Naive thymus-derived CD4-positive, alpha-beta T cell (primary cell): ENCODE measurements at regions not wholly inside any gene's neighbourhood (a gene's known extent, or its start where the extent isn't known, plus 50 kb on each side); places are given as distances from the start of the nearest gene placed in this dataset.

Experiments
- ATAC-seq: fragments of 150-1000 bp; cut with Tn5 transposase; 2 replicates; pipeline ENCODE4 v1.10.0; 2021; ENCODE audit warnings: mild to moderate bottlenecking, moderate library complexity
- CTCF ChIA-PET: fragments of 350-600 bp; sonication (Branson Sonifier 250); formaldehyde crosslinking; loops from one replicate; lab custom pipeline; 2021; ENCODE audit warnings: antibody characterized with exemption; lab: Charles Lee
- POLR2A ChIA-PET: fragments of 350-600 bp; sonication (Branson Sonifier 250); formaldehyde crosslinking; loops from one replicate; lab custom pipeline; 2021; ENCODE audit warnings: antibody characterized with exemption, inconsistent platforms; lab: Charles Lee
- DNase-seq, 9 donors: peaks; one replicate each; pipeline versions ENCODE4 v3.0.0 to v3.0.0-alpha.2; 2020 to 2022; ENCODE audit warnings: mixed read lengths in 1 of 9
- H3K27ac ChIP-seq: one replicate; pipeline ENCODE4 v1.7.0; 2013; ENCODE audit warnings: mild to moderate bottlenecking, low read depth, low read length, moderate library complexity
- H3K27me3 ChIP-seq, 2 donors: one replicate each; pipeline ENCODE4 v1.7.0; 2013; ENCODE audit warnings: low read length in 2 of 2, mild to moderate bottlenecking in 2 of 2, moderate library complexity in 2 of 2; ENCODE audit not compliant: control insufficient read depth in 2 of 2, insufficient read depth in 2 of 2
- H3K36me3 ChIP-seq, 3 experiments: 1 replicate in 2 of 3; 2 replicates in 1 of 3; pipeline ENCODE4 v1.7.0; 2013; ENCODE audit warnings: low read length in 3 of 3, mild to moderate bottlenecking in 3 of 3, moderate library complexity in 1 of 3; ENCODE audit not compliant: insufficient read depth in 3 of 3, control insufficient read depth in 2 of 3
- H3K4me1 ChIP-seq, 2 donors: one replicate each; pipeline ENCODE4 v1.7.0; 2013; ENCODE audit warnings: low read length in 2 of 2, mild to moderate bottlenecking in 2 of 2, moderate library complexity in 1 of 2; ENCODE audit not compliant: control insufficient read depth in 2 of 2, insufficient read depth in 2 of 2
- H3K4me3 ChIP-seq: 2 replicates; pipeline ENCODE4 v1.7.0; 2013; ENCODE audit warnings: mild to moderate bottlenecking, low read length
- H3K9me3 ChIP-seq, 3 experiments: 1 replicate in 2 of 3; 2 replicates in 1 of 3; pipeline ENCODE4 v1.7.0; 2013; ENCODE audit warnings: low read length in 3 of 3; ENCODE audit not compliant: control insufficient read depth in 2 of 3
- H3K27ac Mint-ChIP-seq, 9 donors: one replicate each; pipeline ENCODE4 v1.8.0; 2020 to 2022; ENCODE audit warnings: mixed read lengths in 9 of 9, mild to moderate bottlenecking in 8 of 9, moderate library complexity in 5 of 9, inconsistent platforms in 2 of 9
- H3K27me3 Mint-ChIP-seq, 5 donors: one replicate each; pipeline ENCODE4 v1.8.0; 2021 to 2022; ENCODE audit warnings: mixed read lengths in 5 of 5, mild to moderate bottlenecking in 1 of 5
- H3K36me3 Mint-ChIP-seq, 5 donors: one replicate each; pipeline ENCODE4 v1.8.0; 2020 to 2022; ENCODE audit warnings: mixed read lengths in 5 of 5, mild to moderate bottlenecking in 3 of 5, inconsistent platforms in 1 of 5
- H3K4me1 Mint-ChIP-seq, 7 donors: one replicate each; pipeline ENCODE4 v1.8.0; 2020 to 2022; ENCODE audit warnings: mixed read lengths in 7 of 7, mild to moderate bottlenecking in 3 of 7, inconsistent platforms in 1 of 7
- H3K4me3 Mint-ChIP-seq, 10 donors: one replicate each; pipeline ENCODE4 v1.8.0; 2020 to 2022; ENCODE audit warnings: mild to moderate bottlenecking in 10 of 10, mixed read lengths in 10 of 10, moderate library complexity in 6 of 10, inconsistent platforms in 2 of 10
- H3K9me3 Mint-ChIP-seq, 11 donors: one replicate each; pipeline ENCODE4 v1.8.0; 2020 to 2022; ENCODE audit warnings: mixed read lengths in 11 of 11, mild to moderate bottlenecking in 4 of 11, inconsistent platforms in 1 of 11, moderate library complexity in 1 of 11
- intact Hi-C, 2 donors: fragments of 100-400 bp; cut with micrococcal nuclease; formaldehyde crosslinking; loops; one replicate each; pipeline ENCODE4 v1.15.1; 2023

GRCh38 chr3:190710723-190711122 is 151.8 kb downstream of the GMNC start:
- no peak for ATAC-seq
- H3K27ac Mint-ChIP-seq = no peak overlapping the region
- H3K4me3 Mint-ChIP-seq = no peak overlapping the region
- Histone ChIP-seq H3K4me1 (no peaks in the 10 kb centered on the region), H3K27ac (no peak overlapping the region), H3K4me3 (no peak overlapping the region), H3K27me3 (no peaks in the 10 kb centered on the region), H3K36me3 (no peaks in the 10 kb centered on the region), H3K9me3 (no peaks in the 10 kb centered on the region)
- POLR2A ChIA-PET = no interaction called here
- no peak for DNase-seq
- CTCF ChIA-PET = no interaction called here
- no peaks in the 10 kb centered on the region for H3K9me3 Mint-ChIP-seq
- H3K4me1 Mint-ChIP-seq = no peaks in the 10 kb centered on the region
- intact Hi-C loops = no loop called here
- no peaks in the 10 kb centered on the region for H3K36me3 Mint-ChIP-seq
- peaks cover 0 to 19% (median 0%) of the 10 kb centered on the region in 5 donors for H3K27me3 Mint-ChIP-seq

DNA sequence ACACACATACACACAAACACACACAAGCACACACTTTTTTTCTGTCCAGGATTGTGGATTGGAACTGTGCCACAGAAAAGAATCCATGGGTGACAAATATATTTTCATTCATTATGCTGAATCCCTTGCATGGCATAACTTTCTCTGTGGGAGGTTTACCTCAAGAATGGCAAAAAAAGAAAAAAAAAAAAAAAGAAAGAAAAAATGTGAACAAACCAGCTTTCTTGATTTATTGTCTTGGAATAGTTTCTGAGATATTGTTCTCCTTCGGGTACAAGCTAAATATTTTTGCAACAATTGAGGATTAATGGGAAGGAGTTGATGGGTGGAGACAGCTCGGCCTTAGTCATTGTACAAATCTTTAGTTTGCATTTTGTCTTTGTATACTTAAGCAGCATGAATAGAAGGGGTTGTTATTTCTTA is 153.1 kb downstream of the GMNC start:
- no peak for ATAC-seq
- no peaks in the 10 kb centered on the region for H3K9me3 Mint-ChIP-seq
- no peaks in the 10 kb centered on the region for H3K27me3 ChIP-seq
- CTCF ChIA-PET = no interaction called here
- peaks cover 0 to 20% (median 5%) of the 10 kb centered on the region in 5 donors for H3K27me3 Mint-ChIP-seq
- H3K27ac ChIP-seq = no peak overlapping the region
- intact Hi-C loops = no loop called here
- no peaks in the 10 kb centered on the region for H3K4me1 ChIP-seq
- no peaks in the 10 kb centered on the region for H3K4me1 Mint-ChIP-seq
- H3K4me3 ChIP-seq = no peak overlapping the region
- H3K27ac Mint-ChIP-seq = no peak overlapping the region
- DNase-seq = no peak
- no peak overlapping the region for H3K4me3 Mint-ChIP-seq
- no peaks in the 10 kb centered on the region for H3K36me3 ChIP-seq
- H3K9me3 ChIP-seq = no peaks in the 10 kb centered on the region
- H3K36me3 Mint-ChIP-seq = no peaks in the 10 kb centered on the region
- POLR2A ChIA-PET = no interaction called here
